ENCODE measurements at regions not wholly inside any gene's neighbourhood (a gene's known extent, or its start where the extent isn't known, plus 50 kb on each side); places are given as distances from the start of the nearest gene placed in this dataset.
A peak's percentile ranks its signal among the peaks of the same experiment; 100 is the strongest.

DNA sequence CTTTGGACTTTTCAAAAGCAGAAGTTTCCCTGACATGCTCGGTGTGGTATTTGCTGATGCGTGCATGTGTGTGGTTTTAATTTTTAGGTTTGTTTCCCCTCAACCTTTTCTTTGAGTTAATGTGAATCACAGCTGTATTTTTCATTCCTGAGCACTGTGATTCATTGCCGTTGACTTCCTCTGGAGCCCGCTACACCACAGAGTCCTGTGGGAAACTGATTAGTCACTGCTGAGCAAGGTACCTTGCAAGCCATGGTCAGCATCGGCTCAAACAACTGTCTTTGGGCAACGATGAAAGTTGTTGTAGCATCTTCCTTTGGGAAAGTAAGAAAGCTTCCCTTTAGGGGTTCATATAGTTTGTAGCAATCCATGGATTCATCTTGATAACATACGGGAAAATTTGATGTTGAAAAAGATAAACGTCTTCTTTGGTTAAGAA, 57.5 kb downstream of the RIN2 start (continued):
- TF ChIP-seq, protein P1, sequence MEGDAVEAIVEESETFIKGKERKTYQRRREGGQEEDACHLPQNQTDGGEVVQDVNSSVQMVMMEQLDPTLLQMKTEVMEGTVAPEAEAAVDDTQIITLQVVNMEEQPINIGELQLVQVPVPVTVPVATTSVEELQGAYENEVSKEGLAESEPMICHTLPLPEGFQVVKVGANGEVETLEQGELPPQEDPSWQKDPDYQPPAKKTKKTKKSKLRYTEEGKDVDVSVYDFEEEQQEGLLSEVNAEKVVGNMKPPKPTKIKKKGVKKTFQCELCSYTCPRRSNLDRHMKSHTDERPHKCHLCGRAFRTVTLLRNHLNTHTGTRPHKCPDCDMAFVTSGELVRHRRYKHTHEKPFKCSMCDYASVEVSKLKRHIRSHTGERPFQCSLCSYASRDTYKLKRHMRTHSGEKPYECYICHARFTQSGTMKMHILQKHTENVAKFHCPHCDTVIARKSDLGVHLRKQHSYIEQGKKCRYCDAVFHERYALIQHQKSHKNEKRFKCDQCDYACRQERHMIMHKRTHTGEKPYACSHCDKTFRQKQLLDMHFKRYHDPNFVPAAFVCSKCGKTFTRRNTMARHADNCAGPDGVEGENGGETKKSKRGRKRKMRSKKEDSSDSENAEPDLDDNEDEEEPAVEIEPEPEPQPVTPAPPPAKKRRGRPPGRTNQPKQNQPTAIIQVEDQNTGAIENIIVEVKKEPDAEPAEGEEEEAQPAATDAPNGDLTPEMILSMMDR (CRISPR knock-in tag; IDR thresholded peaks at IDR 0.05), result 0 out of 2 replicates have a peak, but pooled peaks have one; percentile 18
- no peak for TF ChIP-seq ZNF232 (CRISPR knock-in tag; IDR thresholded peaks at IDR 0.05; ENCODE audit: borderline replicate concordance)
- TF ChIP-seq ZNF296 (CRISPR knock-in tag; conservative IDR thresholded peaks at IDR 0.05), result no peak
- TF ChIP-seq ZNF567 (CRISPR knock-in tag; IDR thresholded peaks at IDR 0.05; ENCODE audit: borderline replicate concordance), result no peak
- peak; percentile 68 for TF ChIP-seq MAFF (IDR thresholded peaks at IDR 0.05; ENCODE audit: low read depth, low read length)
- TF ChIP-seq FOSL2 (CRISPR knock-in tag; IDR thresholded peaks at IDR 0.05), result peak; percentile 81
- no peak for TF ChIP-seq KAT7 (CRISPR knock-in tag; IDR thresholded peaks at IDR 0.05; ENCODE audit: borderline replicate concordance)
- TF ChIP-seq, protein P2, sequence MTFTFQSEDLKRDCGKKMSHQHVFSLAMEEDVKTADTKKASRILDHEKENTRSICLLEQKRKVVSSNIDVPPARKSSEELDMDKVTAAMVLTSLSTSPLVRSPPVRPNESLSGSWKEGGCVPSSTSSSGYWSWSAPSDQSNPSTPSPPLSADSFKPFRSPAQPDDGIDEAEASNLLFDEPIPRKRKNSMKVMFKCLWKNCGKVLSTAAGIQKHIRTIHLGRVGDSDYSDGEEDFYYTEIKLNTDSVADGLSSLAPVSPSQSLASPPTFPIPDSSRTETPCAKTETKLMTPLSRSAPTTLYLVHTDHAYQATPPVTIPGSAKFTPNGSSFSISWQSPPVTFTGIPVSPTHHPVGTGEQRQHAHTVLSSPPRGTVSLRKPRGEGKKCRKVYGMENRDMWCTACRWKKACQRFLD (CRISPR knock-in tag; IDR thresholded peaks at IDR 0.05; ENCODE audit: borderline replicate concordance), result no peak
- TF ChIP-seq, protein P3, sequence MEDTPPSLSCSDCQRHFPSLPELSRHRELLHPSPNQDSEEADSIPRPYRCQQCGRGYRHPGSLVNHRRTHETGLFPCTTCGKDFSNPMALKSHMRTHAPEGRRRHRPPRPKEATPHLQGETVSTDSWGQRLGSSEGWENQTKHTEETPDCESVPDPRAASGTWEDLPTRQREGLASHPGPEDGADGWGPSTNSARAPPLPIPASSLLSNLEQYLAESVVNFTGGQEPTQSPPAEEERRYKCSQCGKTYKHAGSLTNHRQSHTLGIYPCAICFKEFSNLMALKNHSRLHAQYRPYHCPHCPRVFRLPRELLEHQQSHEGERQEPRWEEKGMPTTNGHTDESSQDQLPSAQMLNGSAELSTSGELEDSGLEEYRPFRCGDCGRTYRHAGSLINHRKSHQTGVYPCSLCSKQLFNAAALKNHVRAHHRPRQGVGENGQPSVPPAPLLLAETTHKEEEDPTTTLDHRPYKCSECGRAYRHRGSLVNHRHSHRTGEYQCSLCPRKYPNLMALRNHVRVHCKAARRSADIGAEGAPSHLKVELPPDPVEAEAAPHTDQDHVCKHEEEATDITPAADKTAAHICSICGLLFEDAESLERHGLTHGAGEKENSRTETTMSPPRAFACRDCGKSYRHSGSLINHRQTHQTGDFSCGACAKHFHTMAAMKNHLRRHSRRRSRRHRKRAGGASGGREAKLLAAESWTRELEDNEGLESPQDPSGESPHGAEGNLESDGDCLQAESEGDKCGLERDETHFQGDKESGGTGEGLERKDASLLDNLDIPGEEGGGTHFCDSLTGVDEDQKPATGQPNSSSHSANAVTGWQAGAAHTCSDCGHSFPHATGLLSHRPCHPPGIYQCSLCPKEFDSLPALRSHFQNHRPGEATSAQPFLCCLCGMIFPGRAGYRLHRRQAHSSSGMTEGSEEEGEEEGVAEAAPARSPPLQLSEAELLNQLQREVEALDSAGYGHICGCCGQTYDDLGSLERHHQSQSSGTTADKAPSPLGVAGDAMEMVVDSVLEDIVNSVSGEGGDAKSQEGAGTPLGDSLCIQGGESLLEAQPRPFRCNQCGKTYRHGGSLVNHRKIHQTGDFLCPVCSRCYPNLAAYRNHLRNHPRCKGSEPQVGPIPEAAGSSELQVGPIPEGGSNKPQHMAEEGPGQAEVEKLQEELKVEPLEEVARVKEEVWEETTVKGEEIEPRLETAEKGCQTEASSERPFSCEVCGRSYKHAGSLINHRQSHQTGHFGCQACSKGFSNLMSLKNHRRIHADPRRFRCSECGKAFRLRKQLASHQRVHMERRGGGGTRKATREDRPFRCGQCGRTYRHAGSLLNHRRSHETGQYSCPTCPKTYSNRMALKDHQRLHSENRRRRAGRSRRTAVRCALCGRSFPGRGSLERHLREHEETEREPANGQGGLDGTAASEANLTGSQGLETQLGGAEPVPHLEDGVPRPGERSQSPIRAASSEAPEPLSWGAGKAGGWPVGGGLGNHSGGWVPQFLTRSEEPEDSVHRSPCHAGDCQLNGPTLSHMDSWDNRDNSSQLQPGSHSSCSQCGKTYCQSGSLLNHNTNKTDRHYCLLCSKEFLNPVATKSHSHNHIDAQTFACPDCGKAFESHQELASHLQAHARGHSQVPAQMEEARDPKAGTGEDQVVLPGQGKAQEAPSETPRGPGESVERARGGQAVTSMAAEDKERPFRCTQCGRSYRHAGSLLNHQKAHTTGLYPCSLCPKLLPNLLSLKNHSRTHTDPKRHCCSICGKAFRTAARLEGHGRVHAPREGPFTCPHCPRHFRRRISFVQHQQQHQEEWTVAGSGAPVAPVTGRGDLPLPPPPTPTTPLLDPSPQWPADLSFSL (CRISPR knock-in tag; IDR thresholded peaks at IDR 0.05), result no peak
- TF ChIP-seq, protein P4, sequence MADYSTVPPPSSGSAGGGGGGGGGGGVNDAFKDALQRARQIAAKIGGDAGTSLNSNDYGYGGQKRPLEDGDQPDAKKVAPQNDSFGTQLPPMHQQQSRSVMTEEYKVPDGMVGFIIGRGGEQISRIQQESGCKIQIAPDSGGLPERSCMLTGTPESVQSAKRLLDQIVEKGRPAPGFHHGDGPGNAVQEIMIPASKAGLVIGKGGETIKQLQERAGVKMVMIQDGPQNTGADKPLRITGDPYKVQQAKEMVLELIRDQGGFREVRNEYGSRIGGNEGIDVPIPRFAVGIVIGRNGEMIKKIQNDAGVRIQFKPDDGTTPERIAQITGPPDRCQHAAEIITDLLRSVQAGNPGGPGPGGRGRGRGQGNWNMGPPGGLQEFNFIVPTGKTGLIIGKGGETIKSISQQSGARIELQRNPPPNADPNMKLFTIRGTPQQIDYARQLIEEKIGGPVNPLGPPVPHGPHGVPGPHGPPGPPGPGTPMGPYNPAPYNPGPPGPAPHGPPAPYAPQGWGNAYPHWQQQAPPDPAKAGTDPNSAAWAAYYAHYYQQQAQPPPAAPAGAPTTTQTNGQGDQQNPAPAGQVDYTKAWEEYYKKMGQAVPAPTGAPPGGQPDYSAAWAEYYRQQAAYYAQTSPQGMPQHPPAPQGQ (CRISPR knock-in tag; IDR thresholded peaks at IDR 0.05; ENCODE audit: borderline replicate concordance), result no peak
- no peak for TF ChIP-seq KDM2A (CRISPR knock-in tag; IDR thresholded peaks at IDR 0.05; ENCODE audit: borderline replicate concordance, low read depth)
- TF ChIP-seq POLR2G (IDR thresholded peaks at IDR 0.05; ENCODE audit: low read depth, low read length), result no peak
- TF ChIP-seq NFE2 (CRISPR knock-in tag; IDR thresholded peaks at IDR 0.05), result peak; percentile 56; the same call in 1 of the 2 replicates

Data from HepG2 (cell line).